ENCODE measurements at regions not wholly inside any gene's neighbourhood (a gene's known extent, or its start where the extent isn't known, plus 50 kb on each side); places are given as distances from the start of the nearest gene placed in this dataset.

DNA sequence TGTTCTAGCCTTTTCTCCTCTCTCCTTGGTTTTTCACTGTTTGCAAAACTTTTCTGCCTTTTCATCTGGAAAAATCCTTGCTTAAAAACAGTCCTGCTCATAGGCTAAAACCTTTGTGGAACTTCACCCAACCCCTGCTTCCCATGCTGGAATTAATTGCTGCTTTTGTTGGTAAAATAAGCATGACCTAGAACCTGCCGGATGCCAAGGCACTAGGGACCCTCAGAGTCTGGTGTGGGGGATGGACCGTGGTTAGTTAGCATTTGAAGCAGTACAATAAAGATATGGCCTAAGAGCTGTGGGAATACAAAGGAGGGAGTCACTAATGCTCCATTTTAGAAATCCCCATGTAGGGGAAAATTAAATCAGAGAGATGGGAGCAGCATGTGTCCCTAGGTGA, 326.3 kb downstream of the KCNRG start:
- no peak overlapping the region for H3K27ac Mint-ChIP-seq
- H3K27me3 Mint-ChIP-seq = no peaks in the 10 kb centered on the region
- H3K4me3 Mint-ChIP-seq = no peak overlapping the region
- peaks cover 2% of the 10 kb centered on the region for H3K36me3 Mint-ChIP-seq
- H3K4me1 Mint-ChIP-seq (ENCODE audit: low read depth) = no peaks in the 10 kb centered on the region
- no peaks in the 10 kb centered on the region for H3K9me3 Mint-ChIP-seq (ENCODE audit: low read depth)

DNA sequence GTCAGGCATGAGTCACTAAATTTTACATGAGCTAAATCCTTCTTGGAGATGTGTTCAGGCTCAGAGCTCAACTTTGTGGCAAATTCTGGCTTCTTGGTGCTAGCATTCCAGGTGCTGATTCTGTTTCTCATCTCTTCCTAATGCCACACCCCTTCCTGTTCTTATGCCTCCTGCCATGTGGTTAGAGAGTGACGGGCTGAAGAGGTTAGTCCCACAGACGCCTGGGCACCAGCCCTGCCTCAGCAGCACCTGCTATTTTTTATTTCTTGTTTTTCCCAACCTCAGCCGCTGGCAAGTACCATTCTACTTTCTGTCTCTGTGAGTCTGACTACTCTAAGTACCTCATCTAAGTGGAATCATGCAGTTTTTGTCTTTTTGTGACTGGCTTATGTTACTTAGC, 329.5 kb downstream of the KCNRG start:
- Mint-ChIP-seq H3K27ac (no peak overlapping the region), H3K9me3 (ENCODE audit: low read depth) (no peaks in the 10 kb centered on the region), H3K27me3 (peaks cover 6% of the 10 kb centered on the region), H3K4me3 (no peak overlapping the region), H3K36me3 (peaks cover 5% of the 10 kb centered on the region), H3K4me1 (ENCODE audit: low read depth) (no peaks in the 10 kb centered on the region)

DNA sequence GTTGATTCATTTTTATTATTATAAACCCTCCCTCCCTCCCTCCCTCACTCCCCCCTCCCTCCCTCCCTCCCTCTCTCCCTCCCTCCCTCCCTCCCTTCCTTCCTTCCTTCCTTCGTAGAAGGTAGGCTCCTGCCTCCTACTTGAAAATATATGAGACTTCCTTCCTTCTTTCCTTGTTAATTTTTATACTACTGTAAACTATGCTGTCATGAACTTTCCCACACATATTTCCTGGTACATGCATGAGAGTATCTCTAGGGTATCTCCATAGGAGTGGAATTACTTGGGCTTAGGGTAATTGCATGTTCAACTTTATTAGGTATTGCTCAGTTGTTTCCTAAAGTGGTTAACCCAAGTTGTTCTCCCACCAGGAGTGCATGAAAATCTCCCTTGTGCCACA, 330.6 kb downstream of the KCNRG start:
- no peaks in the 10 kb centered on the region for H3K9me3 Mint-ChIP-seq (ENCODE audit: low read depth)
- H3K36me3 Mint-ChIP-seq = peaks cover 5% of the 10 kb centered on the region
- H3K27ac Mint-ChIP-seq = no peak overlapping the region
- no peak overlapping the region for H3K4me3 Mint-ChIP-seq
- no peaks in the 10 kb centered on the region for H3K4me1 Mint-ChIP-seq (ENCODE audit: low read depth)
- H3K27me3 Mint-ChIP-seq = peaks cover 6% of the 10 kb centered on the region

DNA sequence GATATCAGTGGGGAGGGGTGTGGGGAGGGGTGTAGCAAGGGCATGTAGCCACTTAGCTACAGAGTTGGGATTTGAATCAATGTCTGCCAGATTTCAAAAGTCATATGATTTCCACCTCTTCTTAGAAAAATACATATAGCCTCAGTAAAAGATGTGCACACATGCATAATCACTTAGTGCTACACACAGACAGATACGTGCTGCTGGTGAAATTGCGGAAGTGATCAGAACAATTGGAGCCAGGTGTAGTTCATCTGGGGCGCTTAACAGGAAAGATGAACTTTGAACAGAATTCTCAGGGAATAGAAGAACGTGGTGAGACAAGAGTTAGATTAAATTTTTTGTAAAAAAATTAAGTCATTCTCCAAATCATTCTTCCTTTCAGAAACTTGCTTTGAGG, 333.1 kb downstream of the KCNRG start:
- H3K9me3 Mint-ChIP-seq (ENCODE audit: low read depth) = no peaks in the 10 kb centered on the region
- peaks cover 4% of the 10 kb centered on the region for H3K36me3 Mint-ChIP-seq
- H3K27me3 Mint-ChIP-seq = peaks cover 6% of the 10 kb centered on the region
- H3K4me3 Mint-ChIP-seq = no peak overlapping the region
- no peak overlapping the region for H3K27ac Mint-ChIP-seq
- H3K4me1 Mint-ChIP-seq (ENCODE audit: low read depth) = no peaks in the 10 kb centered on the region

DNA sequence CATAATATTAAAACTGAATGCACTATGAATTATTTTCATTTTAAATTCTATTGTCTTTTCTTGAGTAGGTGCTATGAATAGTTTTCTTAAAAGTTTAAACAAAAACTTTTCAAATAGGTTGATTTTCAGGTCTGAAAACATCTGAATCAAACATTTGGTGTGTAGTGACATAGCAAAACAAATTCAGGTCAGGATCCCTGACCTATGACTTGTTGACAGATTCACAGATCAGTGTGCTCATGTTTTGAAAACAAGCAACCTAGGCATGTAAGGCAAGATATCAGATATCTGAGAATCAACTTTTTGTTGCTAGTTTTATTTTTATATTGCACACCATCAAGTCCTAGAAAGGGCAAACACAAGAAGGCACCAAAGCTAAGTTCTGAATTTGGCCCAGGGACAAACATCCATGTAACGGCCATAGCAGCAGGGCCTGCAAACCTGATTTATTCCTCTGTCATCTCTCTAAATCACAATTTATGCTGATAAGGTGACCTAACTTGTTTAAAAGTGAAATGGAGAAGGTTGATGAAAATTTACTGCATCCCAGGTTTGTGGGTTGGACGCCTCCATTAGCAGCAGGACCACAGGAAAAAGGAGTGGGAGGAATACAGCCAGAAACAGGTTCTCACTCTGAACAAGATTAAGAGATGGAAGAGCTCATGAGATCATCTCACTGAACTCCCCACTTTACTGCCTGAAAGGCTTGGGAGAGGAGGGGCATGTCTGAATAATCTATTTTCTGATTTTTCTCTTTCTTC, 337.7 kb downstream of the KCNRG start:
- Mint-ChIP-seq H3K4me1 (ENCODE audit: low read depth) (peaks cover 7% of the 10 kb centered on the region), H3K36me3 (no peaks in the 10 kb centered on the region), H3K27ac (no peak overlapping the region), H3K9me3 (ENCODE audit: low read depth) (no peaks in the 10 kb centered on the region), H3K4me3 (no peak overlapping the region), H3K27me3 (no peaks in the 10 kb centered on the region)

DNA sequence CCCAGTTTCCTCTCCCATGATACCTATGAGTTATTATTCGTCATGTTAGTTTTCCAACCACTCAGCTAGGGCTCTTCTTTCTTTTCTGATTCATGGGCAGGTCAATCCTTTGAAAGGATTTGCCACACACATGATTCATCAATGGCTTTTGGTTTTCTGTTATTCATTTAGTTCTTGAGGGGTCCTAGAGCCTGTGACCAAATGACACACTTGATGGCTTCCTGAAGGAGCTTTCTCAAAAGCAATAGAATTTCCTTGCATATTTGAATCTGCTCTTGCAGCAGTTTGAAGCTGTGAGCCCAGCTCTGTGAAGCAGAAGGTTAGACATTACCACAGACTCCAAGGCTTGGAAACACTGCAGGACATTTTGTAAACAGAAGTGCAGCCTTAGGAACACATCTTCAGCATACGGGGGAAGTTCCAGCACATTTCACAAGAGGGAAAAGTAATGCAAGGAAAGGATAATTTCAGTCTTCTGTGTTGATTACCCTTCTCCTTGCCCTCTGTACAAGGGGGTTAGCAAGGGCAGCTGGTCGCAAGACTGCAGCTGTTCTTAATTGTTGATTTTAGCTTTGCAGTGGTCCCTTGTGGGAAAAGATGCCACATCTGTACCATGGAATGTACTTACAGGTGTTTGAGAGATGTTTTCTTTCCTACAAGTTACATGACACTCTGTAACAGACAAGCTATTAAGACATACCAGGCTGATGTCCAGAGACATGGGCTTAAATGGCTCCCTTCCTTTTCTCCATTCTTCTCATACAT, 338.6 kb downstream of the KCNRG start:
- no peaks in the 10 kb centered on the region for H3K36me3 Mint-ChIP-seq
- peaks cover 9% of the 10 kb centered on the region for H3K4me1 Mint-ChIP-seq (ENCODE audit: low read depth)
- H3K27ac Mint-ChIP-seq = no peak overlapping the region
- no peak overlapping the region for H3K4me3 Mint-ChIP-seq
- H3K27me3 Mint-ChIP-seq = no peaks in the 10 kb centered on the region
- H3K9me3 Mint-ChIP-seq (ENCODE audit: low read depth) = no peaks in the 10 kb centered on the region

DNA sequence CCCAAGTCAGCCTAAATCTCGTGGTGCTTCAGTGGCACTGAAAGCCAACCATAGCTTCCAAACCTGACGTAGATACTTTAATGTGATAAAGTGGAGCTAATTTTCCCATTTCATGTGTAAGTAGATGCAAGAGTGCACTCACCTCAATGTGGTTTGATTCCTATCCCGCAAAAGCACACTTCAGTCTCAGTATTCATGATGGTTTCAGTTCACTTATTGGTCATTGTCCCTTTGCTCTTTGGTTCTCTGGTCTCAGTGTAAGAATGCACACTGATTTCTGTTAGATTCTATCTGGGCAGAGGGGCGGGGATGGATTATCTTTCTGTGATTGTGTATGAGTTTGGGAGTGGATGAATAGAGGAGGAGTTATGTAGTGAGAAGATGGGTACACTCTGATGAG, 340.6 kb downstream of the KCNRG start:
- no peak overlapping the region for H3K4me3 Mint-ChIP-seq
- H3K36me3 Mint-ChIP-seq = no peaks in the 10 kb centered on the region
- peaks cover 9% of the 10 kb centered on the region for H3K4me1 Mint-ChIP-seq (ENCODE audit: low read depth)
- H3K27ac Mint-ChIP-seq = no peak overlapping the region
- H3K9me3 Mint-ChIP-seq (ENCODE audit: low read depth) = no peaks in the 10 kb centered on the region
- H3K27me3 Mint-ChIP-seq = no peaks in the 10 kb centered on the region

DNA sequence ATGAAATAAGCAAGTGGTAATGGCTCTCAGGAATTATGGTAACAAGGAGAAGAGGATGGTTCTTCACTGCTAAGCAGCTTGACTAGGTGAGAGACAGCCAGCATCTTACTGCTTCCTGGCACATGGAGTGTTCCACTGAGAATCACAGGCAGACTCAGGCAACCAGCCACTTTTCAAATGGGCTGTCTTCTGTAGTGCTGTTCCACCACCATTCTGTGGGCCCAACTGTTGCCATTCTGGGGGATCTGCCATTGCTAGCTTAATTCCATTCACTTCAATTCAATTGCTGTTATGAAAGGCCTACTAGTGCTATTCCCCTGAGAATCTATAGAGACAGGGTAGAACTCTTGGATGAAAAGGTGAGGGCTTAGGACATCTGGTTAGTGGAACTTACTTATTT, 341.9 kb downstream of the KCNRG start:
- Mint-ChIP-seq H3K4me1 (ENCODE audit: low read depth) (peaks cover 13% of the 10 kb centered on the region), H3K27me3 (no peaks in the 10 kb centered on the region), H3K36me3 (no peaks in the 10 kb centered on the region), H3K9me3 (ENCODE audit: low read depth) (no peaks in the 10 kb centered on the region), H3K4me3 (no peak overlapping the region), H3K27ac (no peak overlapping the region)

DNA sequence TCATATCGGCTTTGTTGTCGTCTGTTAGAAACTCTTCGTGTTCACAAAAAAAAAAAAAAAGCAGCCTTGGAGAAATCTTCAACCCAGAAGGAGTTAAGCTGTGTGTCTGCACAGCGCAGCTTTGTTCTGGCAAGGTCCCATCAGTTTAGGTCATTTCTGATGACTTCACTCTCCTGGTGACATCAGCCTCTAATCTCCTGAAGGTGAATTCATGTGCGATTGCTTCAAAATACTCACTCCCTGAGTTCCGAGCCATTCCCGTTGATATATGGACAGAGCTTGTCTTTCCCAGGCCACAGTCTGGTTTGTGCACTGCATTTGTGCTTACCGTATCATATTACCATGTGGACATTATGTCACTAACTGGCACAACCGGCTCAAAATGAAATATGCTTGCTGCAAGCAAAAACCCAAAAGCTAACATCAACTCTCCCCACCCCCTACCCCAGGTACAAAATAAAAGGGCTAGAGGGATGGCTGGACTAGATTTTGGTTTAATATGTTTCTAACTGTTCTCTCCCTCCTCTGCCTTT, 342.4 kb downstream of the KCNRG start:
- Mint-ChIP-seq H3K9me3 (ENCODE audit: low read depth) (no peaks in the 10 kb centered on the region), H3K27me3 (no peaks in the 10 kb centered on the region), H3K27ac (no peak overlapping the region), H3K36me3 (no peaks in the 10 kb centered on the region), H3K4me3 (no peak overlapping the region), H3K4me1 (ENCODE audit: low read depth) (peaks cover 13% of the 10 kb centered on the region)

DNA sequence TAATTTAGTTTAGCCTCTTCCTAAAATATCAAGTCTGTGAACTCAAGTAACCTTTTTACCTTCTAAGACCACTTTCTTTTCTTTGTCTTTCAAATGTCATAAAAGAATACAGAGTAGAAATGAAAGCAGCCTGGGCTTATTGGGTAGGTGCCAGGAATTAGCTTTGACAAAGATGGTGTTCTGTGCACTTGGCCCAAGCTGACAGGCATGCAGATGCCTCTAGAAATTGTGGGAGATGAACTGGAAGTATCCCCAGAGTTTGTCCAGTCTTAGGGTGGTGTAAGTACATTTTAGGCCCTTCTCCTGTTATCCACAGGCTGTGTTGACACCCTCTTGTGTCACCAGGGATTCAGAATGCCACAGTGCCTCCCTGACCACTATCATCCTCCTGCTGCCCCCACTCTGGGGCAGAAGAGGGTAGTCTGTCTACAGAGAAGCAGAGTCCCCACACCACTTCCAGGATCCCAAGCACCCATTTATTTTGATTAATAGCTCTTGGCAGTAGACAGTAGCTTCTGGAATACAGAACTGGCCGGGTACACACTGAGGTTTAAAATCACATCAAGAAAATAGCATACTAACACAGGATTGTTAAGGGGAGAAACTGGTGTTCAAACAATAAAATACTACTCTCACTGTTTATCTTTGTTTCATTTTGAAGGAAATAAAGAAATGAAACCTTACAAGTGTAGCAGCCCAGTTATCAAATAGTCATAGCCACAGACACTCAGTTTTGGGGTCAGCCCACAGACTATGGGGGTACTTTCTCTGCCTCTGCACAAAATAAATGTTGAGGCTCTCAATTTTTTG, 343.2 kb downstream of the KCNRG start:
- peaks cover 13% of the 10 kb centered on the region for H3K4me1 Mint-ChIP-seq (ENCODE audit: low read depth)
- no peak overlapping the region for H3K27ac Mint-ChIP-seq
- H3K9me3 Mint-ChIP-seq (ENCODE audit: low read depth) = no peaks in the 10 kb centered on the region
- H3K4me3 Mint-ChIP-seq = no peak overlapping the region
- H3K27me3 Mint-ChIP-seq = no peaks in the 10 kb centered on the region
- H3K36me3 Mint-ChIP-seq = no peaks in the 10 kb centered on the region

DNA sequence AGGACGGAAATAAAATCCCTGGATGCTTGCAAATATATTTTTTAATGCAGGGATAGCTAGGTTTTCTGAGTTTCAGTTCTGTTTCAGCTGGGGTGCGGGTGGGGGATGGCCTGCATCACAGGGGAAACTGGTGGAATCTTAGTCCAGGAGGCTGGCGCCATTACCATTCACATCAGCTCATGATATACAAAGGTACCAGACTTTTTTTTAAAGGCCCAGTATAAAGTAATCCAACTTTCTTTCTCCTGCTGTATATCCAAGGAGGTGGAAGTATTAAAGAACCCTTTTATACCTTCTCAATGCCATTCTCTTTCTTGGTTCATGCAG, 343.8 kb downstream of the KCNRG start:
- H3K27me3 Mint-ChIP-seq = no peaks in the 10 kb centered on the region
- H3K4me3 Mint-ChIP-seq = no peak overlapping the region
- peaks cover 13% of the 10 kb centered on the region for H3K4me1 Mint-ChIP-seq (ENCODE audit: low read depth)
- no peaks in the 10 kb centered on the region for H3K36me3 Mint-ChIP-seq
- H3K27ac Mint-ChIP-seq = no peak overlapping the region
- H3K9me3 Mint-ChIP-seq (ENCODE audit: low read depth) = no peaks in the 10 kb centered on the region

DNA sequence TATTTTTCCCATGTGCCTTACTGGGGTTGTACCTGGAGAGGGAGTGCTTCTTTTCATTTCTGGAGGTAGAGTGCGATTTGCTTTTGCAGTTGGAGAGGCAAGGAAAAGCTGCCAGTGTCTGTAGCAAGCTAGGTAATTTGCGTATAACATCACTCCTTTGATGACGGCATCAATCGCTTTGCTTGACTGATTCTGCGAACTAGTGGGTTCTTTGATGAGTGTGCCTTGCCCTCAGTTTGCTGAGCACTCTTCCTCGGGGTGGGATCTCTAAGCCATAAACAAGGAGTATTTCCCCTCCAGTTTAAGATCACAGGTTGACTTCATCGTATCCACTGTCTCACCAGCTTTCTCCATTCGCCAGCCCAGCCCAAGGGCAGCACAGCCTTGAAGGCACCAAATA, 344.5 kb downstream of the KCNRG start:
- Mint-ChIP-seq H3K4me3 (no peak overlapping the region), H3K4me1 (ENCODE audit: low read depth) (peaks cover 12% of the 10 kb centered on the region), H3K27me3 (no peaks in the 10 kb centered on the region), H3K27ac (no peak overlapping the region), H3K36me3 (no peaks in the 10 kb centered on the region), H3K9me3 (ENCODE audit: low read depth) (no peaks in the 10 kb centered on the region)

DNA sequence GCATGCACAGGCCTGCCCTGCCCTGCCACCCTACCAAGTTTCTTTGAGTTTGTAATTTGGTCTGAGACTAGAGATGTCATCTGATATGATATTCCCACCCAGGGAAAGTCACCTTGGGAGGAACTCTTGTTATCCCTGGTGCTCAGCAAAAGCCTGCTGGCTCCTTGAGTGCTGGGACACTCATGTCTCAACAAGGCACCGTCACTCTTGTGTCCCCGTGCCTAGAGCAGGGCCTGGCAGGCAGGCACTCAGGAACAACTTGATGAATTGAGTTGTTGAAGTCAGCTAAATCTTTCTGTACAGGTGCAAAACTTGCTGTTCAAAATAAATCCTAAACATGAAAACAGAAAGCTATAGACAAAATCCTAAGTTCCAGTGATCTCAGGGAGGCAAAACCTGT, 345.4 kb downstream of the KCNRG start:
- Mint-ChIP-seq H3K9me3 (ENCODE audit: low read depth) (no peaks in the 10 kb centered on the region), H3K36me3 (no peaks in the 10 kb centered on the region), H3K4me1 (ENCODE audit: low read depth) (peaks cover 13% of the 10 kb centered on the region), H3K27ac (no peak overlapping the region), H3K27me3 (no peaks in the 10 kb centered on the region), H3K4me3 (no peak overlapping the region)

DNA sequence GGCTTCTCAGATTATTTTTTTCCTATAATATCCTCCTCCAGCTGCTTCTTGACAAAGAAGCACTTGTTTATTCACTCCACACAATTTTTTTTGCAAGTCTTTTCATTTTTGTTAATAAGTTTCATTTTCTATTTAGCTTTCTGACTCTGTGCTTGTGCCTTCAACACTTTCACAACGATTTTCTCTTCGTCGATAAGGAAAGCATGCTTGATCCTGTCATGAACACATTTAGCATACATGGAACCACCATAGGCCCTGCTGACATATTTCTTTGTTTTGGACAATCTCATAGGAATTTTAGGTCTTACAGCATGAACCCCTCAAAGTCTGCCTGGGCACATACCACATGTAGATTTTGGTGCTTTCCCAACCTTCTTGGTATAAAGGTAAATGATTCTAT, 346.0 kb downstream of the KCNRG start:
- H3K4me3 Mint-ChIP-seq = no peak overlapping the region
- H3K4me1 Mint-ChIP-seq (ENCODE audit: low read depth) = peaks cover 20% of the 10 kb centered on the region
- H3K36me3 Mint-ChIP-seq = no peaks in the 10 kb centered on the region
- no peaks in the 10 kb centered on the region for H3K27me3 Mint-ChIP-seq
- no peaks in the 10 kb centered on the region for H3K9me3 Mint-ChIP-seq (ENCODE audit: low read depth)
- H3K27ac Mint-ChIP-seq = no peak overlapping the region

Measured in activated naive CD8-positive, alpha-beta T cell (primary cell).